Activated effector memory CD4-positive, alpha-beta T cell treated with anti-CD3 and anti-CD28 coated beads, Interleukin-2, amount 50 U/mL, for 16 hours (primary cell): ENCODE measurements at regions not wholly inside any gene's neighbourhood (a gene's known extent, or its start where the extent isn't known, plus 50 kb on each side); places are given as distances from the start of the nearest gene placed in this dataset.

ENCODE experiments used
- DNase-seq: peaks from one replicate; pipeline ENCODE4 v3.0.0-alpha.2; 2020

DNA sequence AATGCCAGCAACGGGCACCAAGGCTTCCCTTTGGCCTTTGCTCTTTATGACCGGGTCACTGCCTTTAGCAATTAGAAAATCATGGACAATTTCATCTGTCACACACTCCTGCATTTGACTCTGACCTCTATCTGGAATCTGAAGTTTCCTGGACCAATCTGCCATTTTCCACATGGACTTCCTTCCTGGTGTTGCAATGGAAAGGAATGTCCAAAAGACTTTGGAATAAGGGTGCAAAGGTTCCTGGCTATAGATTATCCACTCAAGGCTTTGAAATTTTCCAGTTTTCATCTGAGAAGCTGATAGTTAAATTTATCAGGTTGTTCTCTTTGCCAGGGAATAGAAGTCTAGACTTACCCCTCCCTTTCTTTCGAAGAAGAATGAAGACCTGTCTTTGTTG lies 523.1 kb upstream of the ZNF462 start:
- DNase-seq: no peak

DNA sequence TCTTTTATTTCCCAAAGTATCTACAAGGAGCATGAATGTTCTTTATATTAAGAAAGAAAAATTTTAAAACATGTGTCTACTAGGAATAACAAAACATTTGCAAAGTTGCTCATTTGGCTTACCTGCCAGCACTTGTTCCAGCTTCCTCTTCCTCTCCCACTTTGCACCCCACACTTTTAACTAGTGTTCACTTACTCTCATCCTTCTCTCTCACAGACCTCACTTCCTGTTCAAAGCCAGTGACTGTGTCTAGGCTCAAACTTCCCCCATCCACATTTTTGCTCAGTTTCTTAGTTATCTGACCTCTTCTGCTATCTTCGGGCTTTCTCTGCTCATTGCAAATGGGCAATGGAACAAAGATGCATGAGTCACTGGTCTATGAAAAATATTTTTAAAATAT lies 512.2 kb upstream of the ZNF462 start:
- no peak for DNase-seq

DNA sequence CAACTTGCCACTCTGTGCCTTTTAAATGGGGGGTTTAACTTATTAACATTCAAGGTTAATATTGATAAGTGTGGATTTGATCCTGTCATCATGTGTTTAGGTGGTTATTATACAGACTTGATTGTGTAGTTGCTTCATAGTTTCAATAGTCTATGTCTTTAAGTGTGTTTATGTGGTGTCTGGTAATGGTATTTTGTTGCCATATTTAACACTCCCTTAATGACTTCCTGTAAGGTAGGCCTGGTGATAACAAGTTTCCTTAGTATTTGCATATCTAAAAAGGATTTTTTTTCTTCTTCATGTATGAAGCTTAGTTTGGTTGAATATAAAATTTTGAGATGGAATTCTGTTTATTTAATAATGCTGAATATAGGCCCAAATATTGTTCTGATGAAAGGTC lies 506.0 kb upstream of the ZNF462 start:
- no peak for DNase-seq

DNA sequence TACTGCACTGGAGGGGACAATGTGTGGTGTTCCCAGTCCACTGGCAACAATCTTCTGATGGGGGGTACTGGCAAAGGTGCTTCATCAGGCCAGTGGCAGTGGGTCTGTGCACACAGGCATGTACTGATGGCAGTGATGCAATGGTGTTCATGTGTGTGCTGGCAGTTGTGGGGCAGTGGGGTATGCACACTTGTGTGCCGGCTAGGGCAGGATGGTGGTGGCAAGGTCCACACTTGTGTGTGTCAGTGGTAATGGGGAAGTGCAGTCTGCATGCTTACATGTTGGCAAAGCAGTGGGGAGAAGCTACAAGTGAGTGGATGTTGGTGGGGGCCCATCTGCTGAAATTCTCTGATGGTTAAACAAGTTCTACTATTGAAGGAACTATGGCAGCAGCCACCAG lies 504.6 kb upstream of the ZNF462 start:
- no peak for DNase-seq

DNA sequence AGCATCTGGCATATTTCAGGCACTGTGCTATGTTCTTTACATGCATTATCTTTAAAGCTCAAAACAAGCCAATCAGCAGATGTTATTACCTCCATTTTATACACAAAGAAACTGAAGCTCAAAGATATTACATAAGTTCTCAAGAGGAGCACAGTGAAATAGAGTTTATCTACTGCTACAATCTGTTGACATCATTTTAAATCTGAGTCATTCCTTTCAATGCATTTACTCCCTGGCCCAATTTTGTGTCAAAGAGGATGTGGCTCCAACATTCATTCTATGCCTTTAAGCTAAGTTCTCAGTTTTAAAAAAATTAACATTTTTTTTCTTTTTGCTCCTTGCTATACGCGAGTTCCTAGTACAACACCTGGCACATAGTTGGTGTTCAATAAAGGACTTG lies 486.3 kb upstream of the ZNF462 start:
- no peak for DNase-seq

DNA sequence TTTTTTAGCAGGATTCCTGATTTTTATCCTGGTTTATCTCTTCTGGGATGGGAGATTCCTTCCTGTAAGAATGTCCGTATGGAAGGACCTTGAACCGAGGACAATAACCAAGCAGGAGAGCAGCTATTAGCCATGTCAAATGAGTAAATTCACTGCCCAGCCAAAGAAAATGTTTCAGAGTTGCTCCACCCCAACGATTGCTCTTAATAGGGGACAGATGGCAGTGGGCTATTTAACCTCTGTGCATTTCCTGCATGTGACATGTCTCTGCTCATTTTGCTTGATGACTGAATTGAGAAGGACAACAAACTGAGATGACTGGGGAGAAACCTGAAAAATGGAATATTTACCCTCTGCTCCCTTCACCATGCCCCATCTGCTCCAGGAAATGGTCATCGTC lies 479.9 kb upstream of the ZNF462 start:
- DNase-seq: no peak

DNA sequence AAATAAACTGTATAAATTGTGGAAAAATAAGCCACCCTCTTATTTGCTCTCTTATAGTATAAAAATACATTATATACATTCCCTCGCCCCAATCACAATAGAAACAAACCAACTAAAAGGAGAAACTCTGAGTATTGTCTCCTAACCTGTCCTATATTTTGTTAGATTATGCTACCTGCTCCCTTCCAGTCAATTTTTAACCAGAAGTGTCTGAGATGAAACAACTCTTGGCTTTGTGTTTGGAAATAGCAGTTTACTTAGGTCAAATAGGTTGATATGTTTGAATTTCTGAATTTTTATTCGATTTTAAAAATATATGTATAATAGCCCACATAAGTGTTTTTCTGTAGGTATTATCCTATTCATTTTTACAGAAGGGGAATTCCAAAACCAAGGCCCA lies 475.0 kb upstream of the ZNF462 start:
- no peak for DNase-seq

DNA sequence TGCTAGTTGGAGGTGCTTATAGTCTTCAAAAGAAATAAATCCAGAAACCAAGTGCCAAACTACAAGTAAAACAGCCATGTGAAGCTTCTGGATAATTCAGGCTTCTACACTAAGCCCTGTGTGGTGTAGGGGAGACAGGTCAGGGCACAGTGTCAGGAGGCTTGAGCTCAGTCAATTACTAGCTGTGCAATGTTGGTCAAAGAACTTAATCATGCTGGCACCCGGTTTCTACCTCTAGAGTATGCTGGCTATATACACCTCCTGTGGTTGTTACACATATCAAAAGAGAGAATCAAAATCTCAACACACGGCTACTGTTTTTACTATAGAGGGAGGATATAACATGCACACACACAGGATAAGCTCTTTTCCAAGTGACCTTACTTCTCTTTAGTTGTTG lies 469.7 kb upstream of the ZNF462 start:
- no peak for DNase-seq

DNA sequence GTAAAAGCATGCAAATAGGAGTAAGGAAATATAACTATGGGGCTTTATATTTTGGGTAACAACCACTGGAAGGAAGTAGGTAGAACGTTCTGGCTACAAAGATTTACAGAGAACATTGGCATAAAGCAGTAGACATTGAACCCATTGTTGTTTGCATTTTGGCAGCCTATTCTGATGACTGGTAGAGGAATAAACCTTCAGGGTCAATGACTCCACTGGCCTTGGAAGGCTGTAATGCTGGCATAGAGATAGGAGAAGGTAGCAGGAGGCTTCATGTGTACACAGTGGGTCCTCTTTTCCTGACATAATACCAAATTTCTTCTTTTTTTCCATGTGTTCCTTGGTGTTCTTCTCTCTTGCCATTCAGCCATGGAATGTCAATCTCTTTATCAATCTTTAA lies 462.8 kb upstream of the ZNF462 start:
- DNase-seq: no peak

DNA sequence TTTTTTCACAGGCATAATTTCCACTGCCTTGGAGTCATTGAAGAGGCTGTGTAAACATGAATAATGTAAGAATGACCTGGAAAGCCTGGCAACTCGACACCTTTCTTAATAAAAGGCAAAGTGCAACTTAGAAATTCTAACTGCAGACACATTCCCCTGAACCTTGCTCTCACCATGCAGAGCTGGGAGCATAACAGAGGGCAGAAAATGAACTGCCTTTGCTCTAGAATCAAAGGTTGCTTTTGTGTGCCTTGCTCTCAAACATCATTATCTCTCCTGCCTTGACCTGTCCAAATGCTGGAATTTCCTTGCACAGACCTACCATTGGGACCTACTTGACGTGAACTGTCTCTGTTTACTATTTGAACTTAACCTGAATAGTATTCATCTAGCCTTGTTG lies 462.0 kb upstream of the ZNF462 start:
- DNase-seq: no peak

DNA sequence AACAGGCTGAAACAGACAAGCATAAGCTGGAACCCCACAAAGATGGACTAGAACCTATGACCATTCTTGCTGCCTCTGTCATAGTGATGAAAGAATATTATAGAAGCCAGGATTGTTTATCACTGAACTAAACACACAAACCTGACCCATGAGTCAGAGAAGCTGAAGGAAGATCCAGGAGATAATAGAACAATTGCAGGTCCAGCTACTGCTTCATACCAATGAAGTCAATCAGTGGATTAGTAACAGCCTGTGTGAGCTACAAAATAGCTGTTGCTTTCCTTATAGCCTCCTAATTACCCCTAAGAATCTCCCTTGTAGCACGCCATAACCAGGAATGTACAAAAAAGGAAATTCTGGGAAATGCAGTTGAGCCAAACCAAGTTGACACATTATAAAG lies 459.9 kb upstream of the ZNF462 start:
- no peak for DNase-seq

DNA sequence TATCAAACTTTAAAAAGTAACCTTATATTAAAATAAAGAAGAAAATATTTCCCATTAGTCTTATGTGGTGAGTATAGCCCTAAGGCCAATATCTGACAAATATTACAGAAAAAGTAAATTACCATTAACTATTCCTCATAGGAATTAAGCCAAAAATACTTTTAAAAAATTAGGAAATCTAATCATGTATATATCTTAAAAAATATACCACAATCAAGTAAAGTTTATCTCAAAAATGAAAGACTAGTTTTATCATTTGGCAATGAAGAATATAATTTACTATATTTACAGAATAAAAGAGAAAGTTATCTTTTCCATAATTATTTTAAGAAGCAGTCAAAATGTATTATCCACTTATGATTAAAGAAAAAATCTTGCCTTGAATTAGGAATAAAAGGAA lies 458.8 kb upstream of the ZNF462 start:
- no peak for DNase-seq

DNA sequence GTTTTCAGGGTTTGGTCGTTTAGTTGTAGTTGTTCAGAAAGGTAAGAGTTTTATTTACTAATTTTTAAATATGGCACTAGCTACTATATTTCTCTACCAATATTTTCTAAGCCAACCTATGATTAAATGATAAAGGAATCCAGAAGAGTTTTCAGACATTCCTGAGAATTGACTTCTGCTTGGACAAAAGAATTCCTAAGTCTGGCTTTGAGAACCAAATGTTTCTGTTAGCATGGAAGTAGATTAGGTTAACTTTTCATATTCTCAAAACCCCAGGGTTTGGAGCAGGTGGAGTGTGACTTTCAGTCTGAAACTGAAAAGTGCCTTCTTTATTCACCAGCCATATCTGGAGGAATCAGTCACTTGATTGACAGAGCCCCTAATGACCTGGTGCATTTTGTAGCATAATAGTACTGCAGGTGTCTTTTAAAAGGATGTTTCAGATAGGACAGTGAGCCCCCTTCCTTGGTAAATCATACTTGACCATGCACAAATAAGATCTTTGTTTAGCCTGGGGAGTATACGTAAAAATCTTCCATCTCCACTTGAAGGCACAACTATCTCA lies 457.0 kb upstream of the ZNF462 start:
- no peak for DNase-seq

DNA sequence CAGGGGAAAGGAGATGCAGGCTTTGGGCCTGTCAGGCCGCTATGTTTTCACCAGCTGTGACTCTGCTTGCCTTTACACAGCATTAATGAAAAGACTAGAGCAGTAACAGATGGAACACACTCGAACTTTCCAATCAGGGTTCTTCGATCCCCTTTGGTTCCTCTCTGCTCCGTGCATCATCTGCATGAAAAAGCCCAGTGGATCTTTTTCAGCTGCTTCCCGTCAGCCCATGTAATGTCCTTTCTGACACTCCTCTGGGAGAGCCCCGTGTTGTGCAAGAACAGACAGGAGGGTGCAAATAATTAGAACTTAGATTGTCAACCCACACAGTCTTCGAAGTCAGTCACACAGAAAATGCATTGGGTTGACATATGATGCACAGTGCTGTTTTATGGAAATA lies 448.9 kb upstream of the ZNF462 start:
- no peak for DNase-seq

DNA sequence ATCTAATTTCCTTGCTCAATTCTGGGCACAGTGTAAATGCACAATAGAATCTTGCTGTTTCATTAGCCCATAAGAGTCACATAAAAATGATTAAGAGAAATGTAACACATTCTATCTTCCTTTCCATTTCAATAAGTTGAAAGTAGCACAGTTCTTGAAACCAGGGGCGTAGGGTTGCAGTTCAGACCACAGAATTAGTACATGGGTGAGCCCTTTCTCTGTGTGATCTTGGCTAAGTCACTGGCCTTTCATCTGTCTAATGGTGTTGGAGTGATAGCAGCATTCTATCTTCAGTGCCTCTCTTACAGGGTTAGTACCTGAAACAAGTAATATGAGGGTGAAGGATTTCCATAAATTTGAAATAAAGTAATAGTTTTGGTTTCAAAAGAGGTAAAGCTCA lies 445.3 kb upstream of the ZNF462 start:
- no peak for DNase-seq

DNA sequence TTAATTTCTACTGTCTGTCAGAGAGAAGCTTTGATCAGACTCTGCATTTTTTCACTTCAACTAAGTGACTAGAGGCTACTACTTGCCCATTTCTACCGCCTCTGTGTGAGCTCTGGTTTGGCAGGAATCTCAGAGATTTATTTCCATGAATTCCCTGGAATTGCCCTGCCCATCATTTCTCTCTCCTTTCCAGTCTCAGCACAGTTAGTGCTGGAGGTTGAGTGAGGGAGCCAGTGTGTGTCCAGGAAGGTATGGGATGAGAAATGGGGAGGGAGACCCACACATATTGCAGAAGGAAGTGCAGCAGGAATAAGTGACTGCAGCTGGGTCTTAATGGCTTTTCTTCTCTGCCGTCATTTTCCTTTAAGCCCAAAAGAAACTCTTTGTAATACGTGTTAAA lies 443.1 kb upstream of the ZNF462 start:
- no peak for DNase-seq

DNA sequence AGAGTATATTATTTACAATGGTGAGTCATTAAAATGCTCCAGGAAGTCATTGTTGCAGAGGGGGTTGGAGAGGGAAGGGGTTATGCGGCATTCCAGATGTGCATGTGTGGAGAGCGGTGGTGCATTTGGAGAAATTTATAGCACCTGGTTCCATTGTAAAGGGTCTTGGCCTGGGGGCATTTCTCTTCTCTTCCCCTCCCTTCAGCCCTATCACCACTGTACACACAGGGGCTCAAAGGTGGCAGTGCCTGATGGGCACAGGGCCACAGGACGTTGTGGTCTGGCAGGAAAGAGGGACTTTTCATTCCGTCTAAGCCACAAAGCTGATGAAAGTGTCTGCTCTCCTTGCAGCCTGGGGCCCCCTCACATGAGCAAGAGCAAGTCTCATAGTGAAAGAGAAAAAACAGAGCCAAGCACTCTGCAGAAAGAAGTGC lies 442.4 kb upstream of the ZNF462 start:
- DNase-seq: no peak

DNA sequence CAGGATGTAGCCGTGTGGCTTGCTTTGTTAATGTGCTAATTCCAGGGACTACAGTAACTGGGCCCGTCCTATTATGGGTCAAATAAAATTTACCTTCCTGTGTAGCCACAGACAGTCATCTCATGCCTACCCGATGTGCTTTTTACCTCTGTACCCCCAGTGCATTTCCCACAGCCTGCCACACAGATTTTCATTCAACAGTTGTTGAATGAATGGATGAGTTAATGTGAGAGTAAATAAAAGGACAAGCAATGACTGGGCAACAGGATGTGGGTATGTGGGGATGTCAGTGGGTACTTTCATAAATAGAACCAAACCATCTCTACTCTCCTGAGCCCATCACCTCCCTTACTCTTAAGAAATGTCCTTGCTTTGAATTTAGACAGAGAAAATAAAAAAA lies 441.2 kb upstream of the ZNF462 start:
- no peak for DNase-seq

DNA sequence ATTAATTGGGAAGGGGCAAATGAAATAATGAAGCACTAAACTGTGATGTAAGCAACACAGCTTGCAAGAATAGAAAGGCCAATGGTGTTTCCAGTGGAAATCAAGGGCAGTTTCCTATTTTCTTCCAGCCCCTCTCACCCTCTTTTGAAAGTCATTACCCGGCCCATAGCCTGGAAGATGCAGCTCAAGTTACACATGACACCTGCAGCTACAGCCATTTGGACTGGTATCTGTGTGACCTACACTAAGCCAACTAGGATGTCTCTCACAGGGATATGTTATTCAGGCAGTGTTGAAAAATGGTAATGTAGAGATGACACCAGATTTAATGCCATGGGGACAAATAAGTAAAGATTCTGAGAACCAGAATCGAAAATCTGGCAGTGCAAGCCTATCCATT lies 439.4 kb upstream of the ZNF462 start:
- no peak for DNase-seq

DNA sequence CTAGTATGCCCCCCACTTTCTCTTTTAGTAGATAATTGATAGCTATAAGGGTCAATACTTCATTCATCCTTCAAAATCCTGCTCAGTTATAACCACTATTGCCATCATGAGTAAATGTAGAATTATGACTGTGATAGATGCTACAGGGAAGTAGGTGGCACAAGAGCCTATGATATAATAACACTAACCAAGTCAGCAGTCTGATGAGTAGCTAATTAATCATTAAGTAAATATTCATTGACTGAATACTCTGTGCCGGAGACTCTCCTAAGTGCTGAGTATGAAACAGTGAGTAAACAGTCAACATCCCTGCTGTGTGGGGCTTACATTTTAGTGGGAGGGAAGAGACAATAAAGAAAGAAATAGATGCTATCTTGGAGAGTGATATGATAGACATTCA lies 430.3 kb upstream of the ZNF462 start:
- DNase-seq: no peak

DNA sequence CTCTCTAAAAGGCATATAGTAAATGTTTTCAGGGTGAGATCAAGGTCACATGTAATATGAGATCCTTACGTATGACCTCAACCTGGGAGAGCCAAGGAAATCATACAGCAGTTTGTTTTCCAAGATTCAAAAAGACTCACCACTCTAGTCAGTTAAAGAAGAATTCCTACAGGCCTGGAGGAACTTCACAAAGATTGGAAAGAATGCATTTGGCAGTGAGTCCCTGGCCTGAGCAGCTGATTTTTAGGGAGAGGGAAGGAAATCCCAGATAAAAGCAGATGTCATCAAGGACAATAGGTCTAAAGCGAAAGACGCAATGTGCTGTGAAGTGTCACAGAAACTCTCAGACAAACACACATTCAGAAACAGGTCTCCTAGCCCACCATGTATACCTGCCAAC lies 424.0 kb upstream of the ZNF462 start:
- DNase-seq: no peak

DNA sequence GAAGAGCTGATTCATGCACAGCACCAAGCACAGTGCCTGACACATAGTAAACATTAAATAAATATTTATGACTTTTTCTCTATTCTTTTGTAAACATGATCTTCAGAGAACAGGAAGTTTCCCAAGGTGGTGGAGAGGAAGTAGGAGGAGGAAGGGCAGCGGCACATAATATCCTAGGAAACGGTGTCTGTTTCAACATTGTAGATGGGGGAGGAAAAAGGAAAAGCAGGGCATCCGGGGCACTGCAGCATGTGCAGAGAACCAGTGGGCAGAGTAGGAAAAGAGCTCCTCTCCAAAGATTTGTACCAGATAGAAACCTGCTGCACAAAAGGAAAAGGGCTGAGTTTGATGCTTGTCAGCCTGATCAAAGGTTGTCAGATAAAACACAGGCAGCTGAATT lies 421.7 kb upstream of the ZNF462 start:
- no peak for DNase-seq

DNA sequence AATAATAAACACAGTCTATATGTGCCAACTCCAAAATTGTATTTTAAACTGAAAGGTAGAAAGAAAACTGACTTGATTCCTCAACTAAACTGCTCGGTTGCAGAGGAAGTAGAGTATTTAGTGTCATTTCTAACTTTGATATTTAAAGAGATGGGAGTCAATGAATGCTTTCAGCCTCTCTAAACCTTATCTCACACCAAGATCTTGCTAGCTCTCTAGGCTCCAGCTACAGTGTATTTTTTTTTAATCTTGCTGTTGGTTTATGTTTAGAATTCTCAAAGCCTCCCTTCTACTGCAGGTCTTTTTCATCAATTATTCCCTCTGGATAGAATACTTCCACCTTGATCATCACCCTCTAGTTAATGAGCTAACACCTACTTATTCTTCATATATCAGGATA lies 419.4 kb upstream of the ZNF462 start:
- no peak for DNase-seq

DNA sequence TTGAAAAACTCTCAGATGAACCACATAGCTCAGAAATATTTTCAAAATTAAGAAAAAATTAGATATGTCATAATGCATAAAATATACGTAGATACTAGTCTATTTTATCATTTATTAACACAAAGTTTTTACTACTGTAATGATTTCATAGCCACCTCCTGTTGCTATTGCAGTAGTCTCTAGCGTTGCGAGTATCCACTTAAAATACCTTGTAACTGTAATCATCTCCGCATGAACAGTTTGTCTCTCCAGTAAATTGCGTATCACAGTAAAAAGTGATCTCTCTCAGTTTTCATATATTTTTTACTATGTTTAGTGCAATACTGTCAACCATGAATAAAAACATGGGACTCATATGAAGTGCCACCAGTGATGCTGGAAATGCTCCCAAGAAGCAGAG lies 417.9 kb upstream of the ZNF462 start:
- no peak for DNase-seq

DNA sequence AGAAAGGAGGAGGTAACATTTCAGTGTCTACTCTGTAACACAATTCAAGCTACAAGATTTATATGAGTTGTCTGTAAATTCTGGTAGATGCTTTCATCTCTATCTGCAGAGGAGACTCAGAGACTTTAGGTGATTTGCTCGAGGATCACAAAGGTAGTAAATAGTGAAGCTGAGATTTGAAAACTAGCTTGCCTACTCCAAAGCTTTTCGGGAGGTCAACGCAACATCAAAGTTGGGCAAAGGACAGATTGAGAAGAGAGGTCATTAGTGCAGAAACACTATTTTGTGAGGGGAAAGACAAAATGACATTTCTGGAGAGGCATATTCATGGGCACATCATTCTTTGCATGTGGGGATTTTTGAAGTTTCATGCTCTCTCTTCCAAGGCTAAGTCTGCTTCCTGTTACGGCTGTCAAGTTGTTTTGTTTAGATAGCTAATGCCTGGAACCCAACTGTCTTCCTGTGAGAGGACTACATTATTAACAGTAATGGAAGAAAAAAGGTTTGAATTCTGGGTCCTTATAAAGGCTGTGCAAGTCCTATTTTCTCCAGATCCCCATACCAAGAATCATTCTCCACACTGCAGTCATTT lies 413.5 kb upstream of the ZNF462 start:
- DNase-seq: no peak

DNA sequence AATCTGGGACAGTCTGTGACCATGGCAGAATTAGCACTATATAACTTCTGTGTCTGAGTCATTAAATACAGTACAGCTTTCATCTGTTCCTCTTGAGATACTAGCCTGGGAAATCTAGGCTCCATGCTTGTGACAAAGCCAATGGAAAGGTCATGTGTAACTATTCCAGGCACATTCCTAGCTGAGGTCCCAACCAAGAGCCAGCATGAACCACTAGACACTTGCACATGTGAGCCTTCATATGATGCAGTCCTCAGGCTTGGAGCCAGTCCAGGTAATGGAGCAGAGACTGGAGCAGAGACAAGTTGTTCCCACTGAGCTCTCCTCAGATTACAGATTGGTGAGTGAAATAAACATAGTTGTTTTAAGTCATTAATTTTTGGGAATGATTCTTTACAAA lies 412.4 kb upstream of the ZNF462 start:
- no peak for DNase-seq
